ENCODE measurements at regions not wholly inside any gene's neighbourhood (a gene's known extent, or its start where the extent isn't known, plus 50 kb on each side); places are given as distances from the start of the nearest gene placed in this dataset.

- no peak for DNase-seq
Measured at GRCh38 chr5:152269533-152269932, 135.5 kb downstream of the NMUR2 start.

GRCh38 chr5:152264645-152265254 is 140.3 kb downstream of the NMUR2 start:
- no peak for DNase-seq

- DNase-seq, result no peak
Measured at GRCh38 chr5:152262667-152263066, 142.4 kb downstream of the NMUR2 start.

GRCh38 chr5:152260940-152261339 is 144.1 kb downstream of the NMUR2 start:
- DNase-seq, result no peak

- no peak for DNase-seq
Measured at GRCh38 chr5:152259702-152260101, 145.4 kb downstream of the NMUR2 start.

GRCh38 chr5:152256580-152256979 is 148.5 kb downstream of the NMUR2 start:
- no peak for DNase-seq

GRCh38 chr5:152255411-152255810 is 149.7 kb downstream of the NMUR2 start:
- DNase-seq, result no peak

- DNase-seq, result no peak
Measured at GRCh38 chr5:152247850-152248385, 157.2 kb downstream of the NMUR2 start.

GRCh38 chr5:152246401-152246800 is 158.7 kb downstream of the NMUR2 start:
- DNase-seq, result no peak

GRCh38 chr5:152237531-152237930 is 167.5 kb downstream of the NMUR2 start:
- no peak for DNase-seq

- no peak for DNase-seq
Measured at GRCh38 chr5:152226191-152226590, 178.9 kb downstream of the NMUR2 start.

GRCh38 chr5:152221721-152222629 is 183.1 kb downstream of the NMUR2 start:
- no peak for DNase-seq

- DNase-seq, result no peak
Measured at GRCh38 chr5:152218694-152219093, 186.4 kb downstream of the NMUR2 start.

- no peak for DNase-seq
Measured at GRCh38 chr5:152205804-152206203, 199.3 kb downstream of the NMUR2 start.

GRCh38 chr5:152202321-152202720 is 202.8 kb downstream of the NMUR2 start:
- DNase-seq, result no peak

- DNase-seq, result no peak
Measured at GRCh38 chr5:152193391-152194107, 211.5 kb downstream of the NMUR2 start.

GRCh38 chr5:152188251-152188650 is 216.8 kb downstream of the NMUR2 start:
- no peak for DNase-seq

GRCh38 chr5:152187668-152188067 is 217.4 kb downstream of the NMUR2 start:
- DNase-seq, result no peak

GRCh38 chr5:152185547-152186245 is 219.4 kb downstream of the NMUR2 start:
- DNase-seq, result no peak

- no peak for DNase-seq
Measured at GRCh38 chr5:152184266-152184665, 220.8 kb downstream of the NMUR2 start.

GRCh38 chr5:152181461-152181860 is 223.6 kb downstream of the NMUR2 start:
- no peak for DNase-seq

- no peak for DNase-seq
Measured at GRCh38 chr5:152178350-152178699, 226.8 kb downstream of the NMUR2 start.

All from activated naive CD4-positive, alpha-beta T cell (primary cell).